Ascending aorta (tissue), 2 donors: ENCODE measurements at regions not wholly inside any gene's neighbourhood (a gene's known extent, or its start where the extent isn't known, plus 50 kb on each side); places are given as distances from the start of the nearest gene placed in this dataset.
"Not testable (repeated sequence)": the region's sequence is repeated elsewhere in the genome, so short reads cannot be mapped to it uniquely, and the experiment has no call there.

ENCODE experiments used
- DNase-seq, 2 donors: peaks; one replicate each; pipeline ENCODE4 v3.0.0-alpha.2; 2019; ENCODE audit warnings: low spot score in 2 of 2
- H3K27ac ChIP-seq, 2 donors: fragments of 200-600 bp; sonication (generic); one replicate each; pipeline ENCODE4 v1.5.1; 2016 to 2017; ENCODE audit warnings: mild to moderate bottlenecking in 1 of 2
- H3K27me3 ChIP-seq: fragments of 200-600 bp; sonication (generic); one replicate; pipeline ENCODE4 v1.5.1; 2017
- H3K36me3 ChIP-seq, 2 donors: fragments of 200-600 bp; sonication (generic); one replicate each; pipeline ENCODE4 v1.5.1; 2016
- H3K4me1 ChIP-seq, 2 donors: fragments of 200-600 bp; sonication (generic); one replicate each; pipeline ENCODE4 v1.5.1; 2016 to 2017; ENCODE audit warnings: mild to moderate bottlenecking in 1 of 2
- H3K4me3 ChIP-seq, 2 donors: fragments of 200-600 bp; sonication (generic); one replicate each; pipeline ENCODE4 v1.5.1; 2016 to 2017; ENCODE audit warnings: mild to moderate bottlenecking in 1 of 2
- H3K9me3 ChIP-seq, 2 donors: fragments of 200-600 bp; sonication (generic); one replicate each; pipeline ENCODE4 v1.5.1; 2016
- CTCF ChIP-seq, 3 experiments: fragments of 200-600 bp in 2 of 3; fragments of 450-650 bp in 1 of 3; sonication (generic) in 2 of 3; IDR thresholded peaks; one replicate each; pipeline ENCODE4 v1.5.1; 2016 to 2019; ENCODE audit warnings: antibody characterized with exemption in 3 of 3, mild to moderate bottlenecking in 1 of 3, moderate library complexity in 1 of 3
- intact Hi-C: fragments of 100-400 bp; cut with DNase I; formaldehyde crosslinking; loops from one replicate; pipeline ENCODE4 v1.15.1; 2023

DNA sequence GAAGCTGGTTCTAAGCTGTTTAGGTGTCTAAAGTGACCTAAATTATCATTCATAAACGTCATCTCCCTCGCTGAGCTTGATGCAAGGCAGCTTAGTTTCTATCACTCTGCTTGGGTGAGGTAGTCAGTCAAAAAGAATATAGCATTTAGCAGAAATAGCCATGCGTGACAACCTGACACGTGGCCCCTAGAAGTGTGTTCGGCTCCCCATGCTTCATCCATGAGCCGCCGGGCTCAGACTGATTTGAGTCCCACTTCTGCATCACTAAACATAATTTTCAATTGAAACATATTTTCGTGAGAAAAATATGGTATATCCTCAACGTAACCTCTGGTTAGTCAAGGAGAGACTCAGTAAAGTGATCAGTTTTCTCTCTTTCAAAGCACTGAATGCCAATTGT lies 459.8 kb downstream of the IRS2 start:
- intact Hi-C loops, result no loop called here
- no peak for TF ChIP-seq CTCF (IDR thresholded peaks at IDR 0.05)
- H3K27ac ChIP-seq, result no peak overlapping the region
- H3K27me3 ChIP-seq, result no peaks in the 10 kb centered on the region
- H3K4me1 ChIP-seq, result no peaks in the 10 kb centered on the region
- H3K9me3 ChIP-seq, result no peaks in the 10 kb centered on the region
- H3K4me3 ChIP-seq, result no peak overlapping the region
- no peak for DNase-seq
- no peaks in the 10 kb centered on the region for H3K36me3 ChIP-seq

DNA sequence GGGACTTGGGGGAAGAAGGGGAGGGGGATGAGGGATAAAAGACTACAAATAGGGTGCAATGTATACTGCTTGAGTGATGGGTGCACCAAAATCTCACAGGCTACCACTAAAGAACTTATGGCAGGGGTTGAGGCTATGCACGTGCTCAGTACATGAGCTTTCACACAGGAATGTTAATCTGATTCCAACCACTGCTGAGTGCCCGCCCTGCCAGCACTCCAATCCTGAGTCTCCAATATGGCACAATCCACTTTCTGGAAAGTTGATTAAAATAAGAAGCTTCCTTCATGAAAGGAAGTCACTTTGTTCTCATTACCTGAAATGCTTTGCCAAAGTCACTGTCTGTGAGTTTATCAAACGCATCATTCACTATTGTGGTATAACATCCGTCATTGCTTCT lies 463.0 kb downstream of the IRS2 start:
- no peaks in the 10 kb centered on the region for H3K36me3 ChIP-seq
- intact Hi-C loops, result no loop called here

GRCh38 chr13:109318945-109319590 lies 467.3 kb downstream of the IRS2 start:
- no peak overlapping the region for H3K27ac ChIP-seq
- TF ChIP-seq CTCF (IDR thresholded peaks at IDR 0.05), result no peak
- no peak overlapping the region for H3K4me3 ChIP-seq
- H3K4me1 ChIP-seq, result no peaks in the 10 kb centered on the region
- H3K27me3 ChIP-seq, result no peaks in the 10 kb centered on the region
- no peaks in the 10 kb centered on the region for H3K36me3 ChIP-seq
- no peaks in the 10 kb centered on the region for H3K9me3 ChIP-seq
- intact Hi-C loops, result no loop called here
- DNase-seq, result no peak

More for the DNA sequence above, 463.0 kb downstream of the IRS2 start:
- Histone ChIP-seq H3K27me3 (no peaks in the 10 kb centered on the region), H3K4me3 (no peak overlapping the region), H3K4me1 (no peaks in the 10 kb centered on the region), H3K27ac (no peak overlapping the region), H3K9me3 (no peaks in the 10 kb centered on the region)
- no peak for TF ChIP-seq CTCF (IDR thresholded peaks at IDR 0.05)
- DNase-seq, result no peak

GRCh38 chr13:109315481-109315880 lies 470.9 kb downstream of the IRS2 start:
- H3K9me3 ChIP-seq, result no peaks in the 10 kb centered on the region
- no peaks in the 10 kb centered on the region for H3K36me3 ChIP-seq
- H3K27ac ChIP-seq, result no peak overlapping the region
- no peak overlapping the region for H3K4me3 ChIP-seq
- no peak for DNase-seq
- no peaks in the 10 kb centered on the region for H3K4me1 ChIP-seq
- H3K27me3 ChIP-seq, result no peaks in the 10 kb centered on the region
- intact Hi-C loops, result no loop called here
- TF ChIP-seq CTCF (IDR thresholded peaks at IDR 0.05), result no peak

- H3K4me1 ChIP-seq, result no peaks in the 10 kb centered on the region
- no peak for TF ChIP-seq CTCF (IDR thresholded peaks at IDR 0.05)
- no peak overlapping the region for H3K4me3 ChIP-seq
- H3K27me3 ChIP-seq, result no peaks in the 10 kb centered on the region
- no peak for DNase-seq
- H3K27ac ChIP-seq, result no peak overlapping the region
- intact Hi-C loops, result no loop called here
- no peaks in the 10 kb centered on the region for H3K9me3 ChIP-seq
- H3K36me3 ChIP-seq, result no peaks in the 10 kb centered on the region
Observed at GRCh38 chr13:109314101-109314500, 472.3 kb downstream of the IRS2 start.

DNA sequence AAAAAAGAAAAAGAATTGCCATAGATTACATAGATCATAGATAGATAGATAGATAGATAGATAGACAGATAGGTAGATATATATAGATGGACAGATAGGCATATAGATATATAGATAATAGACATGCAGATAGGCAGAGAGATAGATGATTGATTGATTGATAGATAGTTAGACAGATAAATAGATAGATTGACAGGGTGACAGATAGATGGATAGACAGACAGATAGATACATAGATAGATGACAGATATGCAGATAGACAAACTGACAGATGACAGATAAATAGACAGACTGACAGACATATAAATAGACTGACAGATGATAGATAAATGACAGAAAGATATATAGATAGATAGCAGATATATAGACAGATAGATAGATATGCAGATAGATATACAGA lies 474.0 kb downstream of the IRS2 start:
- Histone ChIP-seq H3K9me3 (no peaks in the 10 kb centered on the region), H3K27me3 (no peaks in the 10 kb centered on the region), H3K27ac (no peak overlapping the region), H3K4me1 (no peaks in the 10 kb centered on the region), H3K4me3 (no peak overlapping the region), H3K36me3 (no peaks in the 10 kb centered on the region)
- intact Hi-C loops, result no loop called here
- DNase-seq, result no peak
- no peak for TF ChIP-seq CTCF (IDR thresholded peaks at IDR 0.05)

DNA sequence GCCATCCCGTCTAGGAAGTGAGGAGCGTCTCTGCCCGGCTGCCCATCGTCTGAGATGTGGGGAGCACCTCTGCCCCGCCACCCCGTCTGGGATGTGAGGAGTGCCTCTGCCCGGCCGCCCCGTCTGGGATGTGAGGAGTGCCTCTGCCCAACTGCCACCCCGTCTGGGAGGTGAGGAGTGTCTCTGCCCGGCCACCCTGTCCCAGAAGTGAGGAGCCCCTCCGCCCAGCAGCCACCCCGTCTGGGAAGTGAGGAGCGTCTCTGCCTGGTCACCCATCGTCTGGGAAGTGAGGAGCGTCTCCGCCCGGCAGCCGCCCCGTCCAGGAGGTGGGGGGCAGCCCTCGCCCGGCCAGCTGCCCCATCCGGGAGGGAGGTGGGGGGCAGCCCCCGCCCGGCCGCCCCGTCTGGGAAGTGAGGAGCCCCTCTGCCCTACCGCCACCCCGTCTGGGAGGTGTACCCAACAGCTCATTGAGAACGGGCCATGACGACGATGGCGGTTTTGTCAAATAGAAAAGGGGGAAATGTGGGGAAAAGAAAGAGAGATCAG lies 474.9 kb downstream of the IRS2 start:
- H3K4me1 ChIP-seq, H3K36me3 ChIP-seq, H3K4me3 ChIP-seq, DNase-seq, intact Hi-C loops, H3K27ac ChIP-seq, H3K27me3 ChIP-seq, H3K9me3 ChIP-seq: not testable (repeated sequence)
